ENCODE measurements at regions not wholly inside any gene's neighbourhood (a gene's known extent, or its start where the extent isn't known, plus 50 kb on each side); places are given as distances from the start of the nearest gene placed in this dataset.
"Not testable (repeated sequence)": the region's sequence is repeated elsewhere in the genome, so short reads cannot be mapped to it uniquely, and the experiment has no call there.

DNA sequence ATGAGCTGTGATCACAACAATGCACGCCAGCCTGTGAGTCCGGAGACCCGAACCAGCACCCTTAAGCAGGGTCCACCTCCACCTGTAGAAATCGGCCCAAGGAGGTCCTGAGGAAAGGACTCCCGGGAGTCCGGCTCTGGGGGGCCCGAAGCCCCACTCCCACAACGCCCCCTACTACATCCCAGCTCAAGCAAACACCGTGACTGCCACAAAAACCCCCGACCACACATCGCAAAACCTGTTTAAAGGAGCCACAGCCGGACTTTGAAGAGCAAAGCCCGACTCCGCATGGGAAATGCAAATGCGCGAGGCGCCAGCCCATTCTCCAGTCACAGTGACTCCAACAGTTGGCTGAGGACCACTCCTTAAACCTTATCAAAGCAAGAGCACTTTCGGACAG lies 682.4 kb downstream of the KCNJ18 start:
- in situ Hi-C loops (cut with HindIII; ENCODE audit: low sequenced_read_pairs) = no loop called here

GRCh38 chr17:22376747-22377146 lies 684.4 kb downstream of the KCNJ18 start:
- not testable (repeated sequence) for H3K4me3 ChIP-seq (ENCODE audit: low read depth, low read length)

More for the DNA sequence above, 682.4 kb downstream of the KCNJ18 start:
- TF ChIP-seq, protein P1, sequence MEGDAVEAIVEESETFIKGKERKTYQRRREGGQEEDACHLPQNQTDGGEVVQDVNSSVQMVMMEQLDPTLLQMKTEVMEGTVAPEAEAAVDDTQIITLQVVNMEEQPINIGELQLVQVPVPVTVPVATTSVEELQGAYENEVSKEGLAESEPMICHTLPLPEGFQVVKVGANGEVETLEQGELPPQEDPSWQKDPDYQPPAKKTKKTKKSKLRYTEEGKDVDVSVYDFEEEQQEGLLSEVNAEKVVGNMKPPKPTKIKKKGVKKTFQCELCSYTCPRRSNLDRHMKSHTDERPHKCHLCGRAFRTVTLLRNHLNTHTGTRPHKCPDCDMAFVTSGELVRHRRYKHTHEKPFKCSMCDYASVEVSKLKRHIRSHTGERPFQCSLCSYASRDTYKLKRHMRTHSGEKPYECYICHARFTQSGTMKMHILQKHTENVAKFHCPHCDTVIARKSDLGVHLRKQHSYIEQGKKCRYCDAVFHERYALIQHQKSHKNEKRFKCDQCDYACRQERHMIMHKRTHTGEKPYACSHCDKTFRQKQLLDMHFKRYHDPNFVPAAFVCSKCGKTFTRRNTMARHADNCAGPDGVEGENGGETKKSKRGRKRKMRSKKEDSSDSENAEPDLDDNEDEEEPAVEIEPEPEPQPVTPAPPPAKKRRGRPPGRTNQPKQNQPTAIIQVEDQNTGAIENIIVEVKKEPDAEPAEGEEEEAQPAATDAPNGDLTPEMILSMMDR (IDR thresholded peaks at IDR 0.05; ENCODE audit: low read depth, low read length) = no peak
- no peak overlapping the region for H3K4me3 ChIP-seq (ENCODE audit: low read depth, low read length)
- DNase-seq (ENCODE audit: low read depth, low spot score) = no peak

GRCh38 chr17:22378748-22379147 lies 686.4 kb downstream of the KCNJ18 start:
- in situ Hi-C loops (cut with HindIII; ENCODE audit: low sequenced_read_pairs); H3K4me3 ChIP-seq (ENCODE audit: low read depth, low read length); DNase-seq (ENCODE audit: low read depth, low spot score): not testable (repeated sequence)

More at GRCh38 chr17:22376747-22377146, 684.4 kb downstream of the KCNJ18 start:
- in situ Hi-C loops (cut with HindIII; ENCODE audit: low sequenced_read_pairs); DNase-seq (ENCODE audit: low read depth, low spot score): not testable (repeated sequence)

DNA sequence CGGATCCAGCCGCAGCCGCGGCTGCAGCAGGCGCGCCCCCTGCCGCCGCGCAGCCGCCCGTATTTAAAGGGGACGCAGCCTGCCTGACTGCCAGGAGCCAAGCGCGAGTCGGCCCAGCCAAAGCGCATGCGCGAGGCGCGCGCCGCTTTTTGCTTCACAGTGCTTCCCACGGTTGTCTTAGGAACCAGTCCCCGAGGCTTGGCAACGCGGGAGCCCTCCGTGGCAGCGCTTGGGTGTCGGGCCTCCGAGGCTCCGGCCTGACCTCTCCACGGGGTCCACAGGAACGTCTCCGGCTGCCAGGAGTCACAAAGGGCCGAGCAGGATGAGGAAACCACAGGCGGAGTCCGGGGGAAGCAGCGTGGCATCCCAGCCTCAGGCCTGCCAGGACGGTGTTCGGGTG lies 689.3 kb downstream of the KCNJ18 start:
- in situ Hi-C loops (cut with HindIII; ENCODE audit: low sequenced_read_pairs); DNase-seq (ENCODE audit: low read depth, low spot score); H3K4me3 ChIP-seq (ENCODE audit: low read depth, low read length): not testable (repeated sequence)

DNA sequence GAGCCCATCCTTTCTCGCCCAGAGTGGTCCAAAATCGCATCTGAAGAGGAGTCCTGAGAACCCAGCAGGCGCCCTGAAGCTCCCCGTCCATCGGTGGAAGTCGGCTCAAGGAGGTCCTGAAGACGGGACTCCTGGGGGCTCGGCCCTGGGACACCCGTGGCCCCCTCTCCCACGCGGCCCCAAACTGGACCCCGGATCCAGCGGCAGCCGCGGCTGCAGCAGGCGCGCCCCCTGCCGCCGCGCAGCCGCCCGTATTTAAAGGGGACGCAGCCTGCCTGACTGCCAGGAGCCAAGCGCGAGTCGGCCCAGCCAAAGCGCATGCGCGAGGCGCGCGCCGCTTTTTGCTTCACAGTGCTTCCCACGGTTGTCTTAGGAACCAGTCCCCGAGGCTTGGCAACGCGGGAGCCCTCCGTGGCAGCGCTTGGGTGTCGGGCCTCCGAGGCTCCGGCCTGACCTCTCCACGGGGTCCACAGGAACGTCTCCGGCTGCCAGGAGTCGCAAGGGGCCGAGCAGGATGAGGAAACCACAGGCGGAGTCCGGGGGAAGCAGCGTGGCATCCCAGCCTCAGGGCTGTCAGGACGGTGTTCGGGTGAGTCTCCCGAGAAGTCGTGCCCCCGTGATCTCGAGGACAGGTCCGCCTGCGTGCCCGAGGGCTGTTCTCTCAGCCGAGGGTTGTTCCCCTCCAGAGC lies 691.6 kb downstream of the KCNJ18 start:
- in situ Hi-C loops (cut with HindIII; ENCODE audit: low sequenced_read_pairs); DNase-seq (ENCODE audit: low read depth, low spot score); H3K4me3 ChIP-seq (ENCODE audit: low read depth, low read length): not testable (repeated sequence)

DNA sequence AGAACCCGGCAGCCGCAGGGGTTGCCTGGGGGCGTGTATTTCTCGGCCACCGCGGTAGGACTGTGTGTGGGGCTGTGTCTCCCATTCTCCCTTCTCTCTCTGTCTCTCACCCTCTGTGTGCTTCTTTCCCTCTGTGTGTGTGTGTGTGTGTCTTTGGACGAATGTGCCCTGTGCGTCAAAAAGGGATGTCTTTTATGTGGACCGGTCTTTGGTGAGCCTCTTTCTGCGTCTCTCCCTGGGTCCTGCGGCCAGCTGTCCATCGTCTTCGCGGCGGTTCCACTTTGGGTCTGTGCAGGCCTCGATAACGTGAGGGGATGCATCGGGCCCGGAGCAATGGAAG lies 692.1 kb downstream of the KCNJ18 start:
- H3K4me3 ChIP-seq (ENCODE audit: low read depth, low read length); in situ Hi-C loops (cut with HindIII; ENCODE audit: low sequenced_read_pairs); DNase-seq (ENCODE audit: low read depth, low spot score): not testable (repeated sequence)

- in situ Hi-C loops (cut with HindIII; ENCODE audit: low sequenced_read_pairs); H3K4me3 ChIP-seq (ENCODE audit: low read depth, low read length); DNase-seq (ENCODE audit: low read depth, low spot score): not testable (repeated sequence)
These were observed 706.1 kb downstream of the KCNJ18 start for GRCh38 chr17:22398446-22398845.

GRCh38 chr17:22399037-22399436 lies 706.7 kb downstream of the KCNJ18 start:
- in situ Hi-C loops (cut with HindIII; ENCODE audit: low sequenced_read_pairs); H3K4me3 ChIP-seq (ENCODE audit: low read depth, low read length); DNase-seq (ENCODE audit: low read depth, low spot score): not testable (repeated sequence)

GRCh38 chr17:22405080-22405479 lies 712.8 kb downstream of the KCNJ18 start:
- in situ Hi-C loops (cut with HindIII; ENCODE audit: low sequenced_read_pairs); DNase-seq (ENCODE audit: low read depth, low spot score); H3K4me3 ChIP-seq (ENCODE audit: low read depth, low read length): not testable (repeated sequence)

- in situ Hi-C loops (cut with HindIII; ENCODE audit: low sequenced_read_pairs) = no loop called here
- no peak overlapping the region for H3K4me3 ChIP-seq (ENCODE audit: low read depth, low read length)
- no peak for DNase-seq (ENCODE audit: low read depth, low spot score)
- TF ChIP-seq, protein P1 (IDR thresholded peaks at IDR 0.05; ENCODE audit: low read depth, low read length) = no peak
These were observed 716.9 kb downstream of the KCNJ18 start for GRCh38 chr17:22409160-22409751.

GRCh38 chr17:22410136-22410535 lies 717.8 kb downstream of the KCNJ18 start:
- no peak for DNase-seq (ENCODE audit: low read depth, low spot score)
- in situ Hi-C loops (cut with HindIII; ENCODE audit: low sequenced_read_pairs) = no loop called here
- TF ChIP-seq, protein P1 (IDR thresholded peaks at IDR 0.05; ENCODE audit: low read depth, low read length) = no peak
- no peak overlapping the region for H3K4me3 ChIP-seq (ENCODE audit: low read depth, low read length)

Measured in astrocyte of the spinal cord (primary cell).